Activated CD4-positive, alpha-beta T cell treated with anti-CD3 and anti-CD28 coated beads, Interleukin-2, amount 50 U/mL, for 48 hours (primary cell): ENCODE measurements at regions not wholly inside any gene's neighbourhood (a gene's known extent, or its start where the extent isn't known, plus 50 kb on each side); places are given as distances from the start of the nearest gene placed in this dataset.
"Not testable (repeated sequence)": the region's sequence is repeated elsewhere in the genome, so short reads cannot be mapped to it uniquely, and the experiment has no call there.

Source experiments
- DNase-seq, 2 experiments: peaks; one replicate each; pipeline ENCODE4 v3.0.0-alpha.2; 2020

GRCh38 chr4:62510228-62510627 is 1310.1 kb downstream of the ADGRL3 start:
- no peak for DNase-seq

- DNase-seq: no peak
Observed at GRCh38 chr4:62500296-62500695, 1300.2 kb downstream of the ADGRL3 start.

- DNase-seq: no peak
Observed at GRCh38 chr4:62495032-62495431, 1294.9 kb downstream of the ADGRL3 start.

- not testable (repeated sequence) for DNase-seq
Observed at GRCh38 chr4:62491756-62492155, 1291.6 kb downstream of the ADGRL3 start.

- DNase-seq: no peak
Observed at GRCh38 chr4:62490635-62491034, 1290.5 kb downstream of the ADGRL3 start.

- DNase-seq: no peak
Observed at GRCh38 chr4:62487016-62487415, 1286.9 kb downstream of the ADGRL3 start.

- no peak for DNase-seq
Observed at GRCh38 chr4:62484357-62484756, 1284.2 kb downstream of the ADGRL3 start.

GRCh38 chr4:62482355-62482754 is 1282.2 kb downstream of the ADGRL3 start:
- DNase-seq: no peak

- no peak for DNase-seq
Observed at GRCh38 chr4:62475596-62475995, 1275.5 kb downstream of the ADGRL3 start.

- no peak for DNase-seq
Observed at GRCh38 chr4:62474802-62475201, 1274.7 kb downstream of the ADGRL3 start.

- DNase-seq: no peak
Observed at GRCh38 chr4:62471021-62471420, 1270.9 kb downstream of the ADGRL3 start.

GRCh38 chr4:62470421-62470983 is 1270.4 kb downstream of the ADGRL3 start:
- DNase-seq: no peak

GRCh38 chr4:62470020-62470419 is 1269.9 kb downstream of the ADGRL3 start:
- no peak for DNase-seq

- no peak for DNase-seq
Observed at GRCh38 chr4:62461961-62462360, 1261.8 kb downstream of the ADGRL3 start.

- DNase-seq: no peak
Observed at GRCh38 chr4:62460329-62460728, 1260.2 kb downstream of the ADGRL3 start.

GRCh38 chr4:62457356-62457755 is 1257.2 kb downstream of the ADGRL3 start:
- DNase-seq: no peak

GRCh38 chr4:62455871-62456270 is 1255.7 kb downstream of the ADGRL3 start:
- DNase-seq: no peak

GRCh38 chr4:62454535-62454934 is 1254.4 kb downstream of the ADGRL3 start:
- DNase-seq: no peak

- DNase-seq: no peak
Observed at GRCh38 chr4:62450740-62451139, 1250.6 kb downstream of the ADGRL3 start.

GRCh38 chr4:62449538-62449937 is 1249.4 kb downstream of the ADGRL3 start:
- no peak for DNase-seq

- no peak for DNase-seq
Observed at GRCh38 chr4:62448911-62449310, 1248.8 kb downstream of the ADGRL3 start.

GRCh38 chr4:62439051-62439450 is 1238.9 kb downstream of the ADGRL3 start:
- DNase-seq: no peak

GRCh38 chr4:62434921-62435320 is 1234.8 kb downstream of the ADGRL3 start:
- DNase-seq: no peak

- not testable (repeated sequence) for DNase-seq
Observed at GRCh38 chr4:62431513-62432231, 1231.5 kb downstream of the ADGRL3 start.

- no peak for DNase-seq
Observed at GRCh38 chr4:62429297-62429696, 1229.2 kb downstream of the ADGRL3 start.
